Ascending aorta (tissue), 2 donors: ENCODE measurements at regions not wholly inside any gene's neighbourhood (a gene's known extent, or its start where the extent isn't known, plus 50 kb on each side); places are given as distances from the start of the nearest gene placed in this dataset.

ENCODE experiments used
- DNase-seq, 2 donors: peaks; one replicate each; pipeline ENCODE4 v3.0.0-alpha.2; 2019; ENCODE audit warnings: low spot score in 2 of 2
- H3K27ac ChIP-seq, 2 donors: fragments of 200-600 bp; sonication (generic); one replicate each; pipeline ENCODE4 v1.5.1; 2016 to 2017; ENCODE audit warnings: mild to moderate bottlenecking in 1 of 2
- H3K27me3 ChIP-seq: fragments of 200-600 bp; sonication (generic); one replicate; pipeline ENCODE4 v1.5.1; 2017
- H3K36me3 ChIP-seq, 2 donors: fragments of 200-600 bp; sonication (generic); one replicate each; pipeline ENCODE4 v1.5.1; 2016
- H3K4me1 ChIP-seq, 2 donors: fragments of 200-600 bp; sonication (generic); one replicate each; pipeline ENCODE4 v1.5.1; 2016 to 2017; ENCODE audit warnings: mild to moderate bottlenecking in 1 of 2
- H3K4me3 ChIP-seq, 2 donors: fragments of 200-600 bp; sonication (generic); one replicate each; pipeline ENCODE4 v1.5.1; 2016 to 2017; ENCODE audit warnings: mild to moderate bottlenecking in 1 of 2
- H3K9me3 ChIP-seq, 2 donors: fragments of 200-600 bp; sonication (generic); one replicate each; pipeline ENCODE4 v1.5.1; 2016
- CTCF ChIP-seq, 3 experiments: fragments of 200-600 bp in 2 of 3; fragments of 450-650 bp in 1 of 3; sonication (generic) in 2 of 3; IDR thresholded peaks; one replicate each; pipeline ENCODE4 v1.5.1; 2016 to 2019; ENCODE audit warnings: antibody characterized with exemption in 3 of 3, mild to moderate bottlenecking in 1 of 3, moderate library complexity in 1 of 3
- intact Hi-C: fragments of 100-400 bp; cut with DNase I; formaldehyde crosslinking; loops from one replicate; pipeline ENCODE4 v1.15.1; 2023

- Histone ChIP-seq H3K27ac (no peak overlapping the region), H3K4me3 (no peak overlapping the region), H3K27me3 (no peaks in the 10 kb centered on the region), H3K36me3 (no peaks in the 10 kb centered on the region), H3K4me1 (peaks cover 0 to 6% of the 10 kb centered on the region in 2 donors), H3K9me3 (no peaks in the 10 kb centered on the region)
- intact Hi-C loops = no loop called here
- no peak for TF ChIP-seq CTCF (IDR thresholded peaks at IDR 0.05)
- DNase-seq = no peak
Measured at GRCh38 chr14:65225299-65226159, 123.2 kb upstream of the MAX start.

DNA sequence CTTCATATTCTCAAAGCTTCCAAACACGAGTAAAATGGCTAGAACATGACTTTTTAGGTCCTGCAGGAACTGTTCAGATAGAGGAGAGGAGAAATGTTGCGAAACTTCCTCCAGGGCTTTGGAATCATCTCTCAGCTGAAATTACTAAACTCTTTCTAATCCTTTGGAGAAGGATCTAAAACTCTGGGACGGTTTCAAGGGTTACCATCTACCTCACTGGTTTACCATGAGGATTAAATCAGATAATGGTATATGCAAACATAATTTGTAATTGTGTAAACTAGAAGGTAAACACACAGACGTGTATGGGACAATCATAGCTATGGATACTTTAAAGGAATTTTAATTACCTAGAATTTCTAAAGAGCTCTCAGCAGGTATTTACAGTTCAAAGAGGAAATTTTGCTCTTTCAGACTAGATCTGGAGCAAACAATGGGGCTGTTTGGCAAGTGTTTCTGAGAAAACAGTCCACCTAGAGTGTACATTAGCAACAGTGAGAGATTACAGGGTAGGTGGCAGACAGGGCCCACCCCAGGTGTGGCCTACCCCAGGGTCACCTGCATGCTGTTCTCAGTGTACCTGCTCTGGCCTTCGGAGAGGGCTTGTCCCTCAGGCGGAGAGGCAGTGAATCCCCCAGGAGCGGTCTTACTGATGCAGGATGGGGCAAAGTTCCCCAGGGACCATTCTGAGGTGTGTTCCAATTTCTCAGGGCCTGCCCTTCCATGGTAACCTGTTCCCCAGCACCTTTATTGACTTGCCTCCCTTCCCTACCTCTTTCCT, 124.7 kb upstream of the MAX start:
- Histone ChIP-seq H3K27ac (no peak overlapping the region), H3K36me3 (no peaks in the 10 kb centered on the region), H3K4me3 (no peak overlapping the region), H3K27me3 (no peaks in the 10 kb centered on the region), H3K9me3 (no peaks in the 10 kb centered on the region), H3K4me1 (peaks cover 0 to 10% of the 10 kb centered on the region in 2 donors)
- no peak for DNase-seq
- no peak for TF ChIP-seq CTCF (IDR thresholded peaks at IDR 0.05)
- intact Hi-C loops = no loop called here

- Histone ChIP-seq H3K4me1 (peaks cover 0 to 10% of the 10 kb centered on the region in 2 donors), H3K4me3 (no peak overlapping the region), H3K27ac (no peak overlapping the region), H3K36me3 (no peaks in the 10 kb centered on the region), H3K9me3 (no peaks in the 10 kb centered on the region), H3K27me3 (no peaks in the 10 kb centered on the region)
- no peak for TF ChIP-seq CTCF (IDR thresholded peaks at IDR 0.05)
- intact Hi-C loops = no loop called here
- no peak for DNase-seq
Measured at GRCh38 chr14:65228436-65228835, 126.1 kb upstream of the MAX start.

DNA sequence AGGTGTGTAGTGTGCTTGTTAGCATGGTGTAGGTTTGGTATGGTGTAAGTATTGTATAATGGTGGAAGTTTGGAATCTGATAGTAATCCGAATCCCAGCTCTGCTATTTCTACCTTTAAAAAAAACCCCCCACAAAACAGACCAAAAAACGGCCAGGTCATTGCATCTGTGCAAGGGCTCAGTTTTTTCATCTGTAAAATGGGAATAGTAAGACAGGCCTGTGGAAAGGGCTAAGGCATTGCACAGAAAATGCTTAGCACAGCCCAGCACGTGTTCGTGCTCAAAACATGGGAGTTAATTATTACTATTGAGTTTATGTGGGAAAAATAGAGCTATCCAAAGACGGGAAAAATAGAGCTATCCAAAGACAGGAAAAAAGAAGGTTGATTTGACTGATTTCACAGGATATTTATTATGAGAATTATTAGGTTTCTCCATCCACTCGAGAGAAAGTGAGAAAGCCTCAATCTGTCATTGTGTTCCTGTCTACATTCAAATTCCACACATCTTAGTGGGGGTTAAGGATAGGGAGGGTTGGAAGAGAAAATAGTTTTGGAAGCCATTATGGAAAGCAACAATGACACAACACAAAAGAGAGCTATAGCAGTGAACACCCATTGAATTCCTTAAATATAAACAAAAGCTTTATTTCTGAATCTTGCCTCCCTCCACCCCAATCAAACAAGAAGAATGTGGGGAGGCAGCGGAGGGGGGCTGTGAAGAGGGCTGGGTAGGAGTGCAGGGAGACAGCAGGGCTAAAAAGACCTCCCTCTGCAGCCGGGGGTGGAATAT, 126.8 kb upstream of the MAX start:
- intact Hi-C loops = no loop called here
- Histone ChIP-seq H3K27ac (peak overlapping the region; percentile 48 to 62), H3K27me3 (no peaks in the 10 kb centered on the region), H3K4me3 (peak overlapping the region; percentile 59), H3K4me1 (peaks cover 0 to 10% of the 10 kb centered on the region in 2 donors), H3K36me3 (no peaks in the 10 kb centered on the region), H3K9me3 (no peaks in the 10 kb centered on the region)
- no peak for DNase-seq
- no peak for TF ChIP-seq CTCF (IDR thresholded peaks at IDR 0.05)
